ENCODE measurements at regions not wholly inside any gene's neighbourhood (a gene's known extent, or its start where the extent isn't known, plus 50 kb on each side); places are given as distances from the start of the nearest gene placed in this dataset.

DNA sequence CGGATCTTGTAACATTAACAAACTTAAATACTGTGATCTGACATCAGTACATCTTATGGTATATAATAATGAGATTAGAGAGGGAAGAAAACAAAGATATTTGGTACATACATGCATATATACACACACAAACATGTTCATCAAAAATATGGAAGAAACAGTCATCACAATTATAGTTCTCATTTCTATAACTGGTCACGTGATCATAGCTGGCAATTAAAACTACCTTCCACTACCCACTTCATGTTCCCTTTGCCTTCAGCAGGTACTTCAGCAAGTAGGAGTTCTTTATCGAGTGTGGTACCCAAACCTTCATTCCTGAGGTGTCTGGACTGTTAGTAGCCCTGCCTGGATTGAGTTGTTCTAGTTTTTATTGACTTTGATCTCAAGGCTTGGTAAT, 70.9 kb upstream of the ALDH1A3 start:
- no peak for TF ChIP-seq EP300 (IDR thresholded peaks at IDR 0.05)
- no peak for TF ChIP-seq CTCF (IDR thresholded peaks at IDR 0.05)
- TF ChIP-seq POLR2A (IDR thresholded peaks at IDR 0.05), result no peak
- Histone ChIP-seq H3K27me3 (no peaks in the 10 kb centered on the region), H3K4me1 (ENCODE audit: insufficient read depth) (no peaks in the 10 kb centered on the region), H3K27ac (no peak overlapping the region), H3K9me3 (no peaks in the 10 kb centered on the region), H3K4me3 (no peak overlapping the region), H3K36me3 (no peaks in the 10 kb centered on the region)
- WGBS, 3 donors, result 76 to 81% (median 78%) methylated on average over 3 of the region's 3 CpGs
- intact Hi-C loops (cut with DNase I), result no loop called here
- no peak for DNase-seq

DNA sequence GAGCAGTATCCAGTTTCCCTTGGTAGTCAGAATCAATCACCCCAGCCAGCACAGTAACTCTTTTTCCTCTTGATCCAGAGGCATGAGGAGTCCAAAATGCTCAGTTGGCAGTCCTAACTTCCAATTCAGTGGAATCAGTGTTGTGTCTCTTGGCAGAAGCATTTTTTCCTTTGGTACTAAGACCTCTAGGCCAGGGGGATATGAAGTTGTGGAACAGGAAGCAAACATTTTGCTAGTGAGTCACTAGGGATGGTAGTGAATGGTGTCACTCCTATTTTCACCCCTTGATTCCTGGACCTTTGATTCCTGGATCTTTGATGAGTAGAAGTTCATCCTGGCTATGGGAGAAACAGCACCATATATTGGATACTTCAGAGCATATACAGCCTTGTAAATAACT, 70.5 kb upstream of the ALDH1A3 start:
- H3K27ac ChIP-seq, result no peak overlapping the region
- H3K4me1 ChIP-seq (ENCODE audit: insufficient read depth), result no peaks in the 10 kb centered on the region
- DNase-seq, result no peak
- H3K9me3 ChIP-seq, result no peaks in the 10 kb centered on the region
- TF ChIP-seq POLR2A (IDR thresholded peaks at IDR 0.05), result no peak
- H3K36me3 ChIP-seq, result no peaks in the 10 kb centered on the region
- no peaks in the 10 kb centered on the region for H3K27me3 ChIP-seq
- intact Hi-C loops (cut with DNase I), result no loop called here
- H3K4me3 ChIP-seq, result no peak overlapping the region

GRCh38 chr15:100809587-100809986, 70.0 kb upstream of the ALDH1A3 start:
- WGBS, 3 donors, result 87 to 92% (median 92%) methylated on average over 3 of the region's 3 CpGs
- Histone ChIP-seq H3K4me1 (ENCODE audit: insufficient read depth) (no peaks in the 10 kb centered on the region), H3K27ac (no peak overlapping the region), H3K36me3 (no peaks in the 10 kb centered on the region), H3K4me3 (no peak overlapping the region), H3K9me3 (no peaks in the 10 kb centered on the region), H3K27me3 (no peaks in the 10 kb centered on the region)
- no peak for DNase-seq
- intact Hi-C loops (cut with DNase I), result no loop called here
- TF ChIP-seq POLR2A (IDR thresholded peaks at IDR 0.05) (no peak), CTCF (IDR thresholded peaks at IDR 0.05) (no peak), EP300 (IDR thresholded peaks at IDR 0.05) (no peak)

- H3K36me3 ChIP-seq, result no peaks in the 10 kb centered on the region
- no peaks in the 10 kb centered on the region for H3K4me1 ChIP-seq (ENCODE audit: insufficient read depth)
- no peak for DNase-seq
- no peak overlapping the region for H3K27ac ChIP-seq
- H3K4me3 ChIP-seq, result no peak overlapping the region
- intact Hi-C loops (cut with DNase I), result no loop called here
- no peaks in the 10 kb centered on the region for H3K27me3 ChIP-seq
- 89 to 91% (median 91%) methylated on average over 2 of the region's 2 CpGs for WGBS, 3 donors
- TF ChIP-seq CTCF (IDR thresholded peaks at IDR 0.05), result no peak
- no peak for TF ChIP-seq EP300 (IDR thresholded peaks at IDR 0.05)
- TF ChIP-seq POLR2A (IDR thresholded peaks at IDR 0.05), result no peak
- H3K9me3 ChIP-seq, result no peaks in the 10 kb centered on the region
Observed at GRCh38 chr15:100810229-100810628, 69.4 kb upstream of the ALDH1A3 start.

- 97 to 98% (median 97%) methylated on average over 2 of the region's 2 CpGs for WGBS, 3 donors
- TF ChIP-seq CTCF (IDR thresholded peaks at IDR 0.05), result no peak
- TF ChIP-seq POLR2A (IDR thresholded peaks at IDR 0.05), result no peak
- no peak for TF ChIP-seq EP300 (IDR thresholded peaks at IDR 0.05)
- no peak for DNase-seq
- Histone ChIP-seq H3K4me1 (ENCODE audit: insufficient read depth) (no peaks in the 10 kb centered on the region), H3K4me3 (no peak overlapping the region), H3K36me3 (no peaks in the 10 kb centered on the region), H3K27me3 (no peaks in the 10 kb centered on the region), H3K9me3 (no peaks in the 10 kb centered on the region), H3K27ac (no peak overlapping the region)
- intact Hi-C loops (cut with DNase I), result no loop called here
Observed at GRCh38 chr15:100810831-100811230, 68.8 kb upstream of the ALDH1A3 start.

Data from ovary (tissue), 7 donors.